ENCODE measurements at regions not wholly inside any gene's neighbourhood (a gene's known extent, or its start where the extent isn't known, plus 50 kb on each side); places are given as distances from the start of the nearest gene placed in this dataset.

GRCh38 chr7:41197769-41198168 is 505.1 kb downstream of the INHBA start:
- peaks cover 3% of the 10 kb centered on the region for H3K27me3 Mint-ChIP-seq (ENCODE audit: insufficient read depth, low read depth, poor library complexity)
- Histone ChIP-seq H3K9me2 (ENCODE audit: insufficient read depth) (no peaks in the 10 kb centered on the region), H3K36me3 (ENCODE audit: insufficient read depth) (no peaks in the 10 kb centered on the region), H3K27ac (ENCODE audit: low read depth) (no peak overlapping the region), H4K20me1 (replicated peaks; ENCODE audit: insufficient read depth) (no peaks in the 10 kb centered on the region), H3K79me2 (replicated peaks; ENCODE audit: insufficient read depth) (no peaks in the 10 kb centered on the region), H3K4me3 (no peak overlapping the region), H3K4me2 (no peak overlapping the region), H3K27me3 (ENCODE audit: insufficient read depth) (no peaks in the 10 kb centered on the region), H3K4me1 (ENCODE audit: insufficient read depth) (no peaks in the 10 kb centered on the region), H3F3A (replicated peaks; ENCODE audit: low read depth) (no peaks in the 10 kb centered on the region), H2AFZ (no peak overlapping the region)
- ATAC-seq (no peak), DNase-seq (ENCODE audit: low spot score) (no peak)
- H3K9me3 Mint-ChIP-seq, result no peaks in the 10 kb centered on the region
- no peak overlapping the region for H3K4me3 Mint-ChIP-seq
- peaks cover 11% of the 10 kb centered on the region for H3K4me1 Mint-ChIP-seq
- H3K27ac Mint-ChIP-seq, result no peak overlapping the region
- H3K36me3 Mint-ChIP-seq (ENCODE audit: low read depth), result no peaks in the 10 kb centered on the region
- no peak for TF ChIP-seq ETS1 (IDR thresholded peaks at IDR 0.05)
- TF ChIP-seq EZH2 (IDR thresholded peaks at IDR 0.05; ENCODE audit: low read depth, unreplicated experiment), result no peak
- TF ChIP-seq ZNF331 (CRISPR knock-in tag; IDR thresholded peaks at IDR 0.05; ENCODE audit: low read depth), result no peak
- TF ChIP-seq STAT1 (IDR thresholded peaks at IDR 0.05; ENCODE audit: unreplicated experiment), result no peak
- no peak for TF ChIP-seq NANOG (IDR thresholded peaks at IDR 0.05; ENCODE audit: borderline replicate concordance)
- no peak for TF ChIP-seq ZNF462 (CRISPR knock-in tag; IDR thresholded peaks at IDR 0.05)
- no peak for TF ChIP-seq EZH2phosphoT487 (IDR thresholded peaks at IDR 0.05; ENCODE audit: unreplicated experiment)
- no peak for TF ChIP-seq REST (IDR thresholded peaks at IDR 0.05; ENCODE audit: unreplicated experiment)
- no peak for TF ChIP-seq ZNF114 (CRISPR knock-in tag; IDR thresholded peaks at IDR 0.05)
- TF ChIP-seq CTCF (conservative IDR thresholded peaks at IDR 0.05; ENCODE audit: low read depth in 2 of 2), result no peak
- no peak for TF ChIP-seq JUNB (IDR thresholded peaks at IDR 0.05; ENCODE audit: unreplicated experiment)
- TF ChIP-seq CREB1 (CRISPR knock-in tag; IDR thresholded peaks at IDR 0.05; ENCODE audit: low read depth), result no peak
- TF ChIP-seq POLR2AphosphoS5 (IDR thresholded peaks at IDR 0.05; ENCODE audit: low read depth), result no peak

Data from GM23338 (cell line).